HG03469 (cell line): ENCODE measurements at regions not wholly inside any gene's neighbourhood (a gene's known extent, or its start where the extent isn't known, plus 50 kb on each side); places are given as distances from the start of the nearest gene placed in this dataset.
A peak's percentile ranks its signal among the peaks of the same experiment; 100 is the strongest.

ENCODE experiments used
- ATAC-seq: cut with Tn5 transposase; IDR thresholded peaks from one replicate; pipeline ENCODE4 v1.9.1; 2021; ENCODE audit warnings: mild to moderate bottlenecking, moderate library complexity, moderate number of reproducible peaks; ENCODE audit not compliant: unreplicated experiment

GRCh38 chr5:144886668-144887067 is 716.0 kb downstream of the KCTD16 start:
- no peak for ATAC-seq

- ATAC-seq, result no peak
These were observed 712.1 kb downstream of the KCTD16 start for GRCh38 chr5:144882739-144883283.

GRCh38 chr5:144880513-144880912 is 709.8 kb downstream of the KCTD16 start:
- no peak for ATAC-seq

- no peak for ATAC-seq
These were observed 706.3 kb downstream of the KCTD16 start for GRCh38 chr5:144876990-144877389.

- no peak for ATAC-seq
These were observed 702.4 kb downstream of the KCTD16 start for GRCh38 chr5:144873076-144873475.

- peak; percentile 70 for ATAC-seq
These were observed 693.4 kb downstream of the KCTD16 start for GRCh38 chr5:144864118-144864517.

GRCh38 chr5:144857454-144857853 is 686.8 kb downstream of the KCTD16 start:
- ATAC-seq, result no peak

- ATAC-seq, result no peak
These were observed 673.4 kb downstream of the KCTD16 start for GRCh38 chr5:144844086-144844485.

- no peak for ATAC-seq
These were observed 661.7 kb downstream of the KCTD16 start for GRCh38 chr5:144832416-144832815.

GRCh38 chr5:144831650-144832049 is 661.0 kb downstream of the KCTD16 start:
- ATAC-seq, result no peak

GRCh38 chr5:144822503-144822902 is 651.8 kb downstream of the KCTD16 start:
- no peak for ATAC-seq

- no peak for ATAC-seq
These were observed 649.6 kb downstream of the KCTD16 start for GRCh38 chr5:144820278-144820677.

- ATAC-seq, result no peak
These were observed 644.5 kb downstream of the KCTD16 start for GRCh38 chr5:144815131-144815530.

- no peak for ATAC-seq
These were observed 642.1 kb downstream of the KCTD16 start for GRCh38 chr5:144812763-144813162.

GRCh38 chr5:144800169-144800568 is 629.5 kb downstream of the KCTD16 start:
- ATAC-seq, result no peak

- ATAC-seq, result no peak
These were observed 627.9 kb downstream of the KCTD16 start for GRCh38 chr5:144798595-144798994.

GRCh38 chr5:144794922-144795321 is 624.2 kb downstream of the KCTD16 start:
- no peak for ATAC-seq

- ATAC-seq, result no peak
These were observed 617.9 kb downstream of the KCTD16 start for GRCh38 chr5:144788556-144788955.

- ATAC-seq, result no peak
These were observed 617.4 kb downstream of the KCTD16 start for GRCh38 chr5:144788046-144788445.

GRCh38 chr5:144779368-144779767 is 608.7 kb downstream of the KCTD16 start:
- no peak for ATAC-seq

GRCh38 chr5:144778561-144778960 is 607.9 kb downstream of the KCTD16 start:
- ATAC-seq, result no peak

- ATAC-seq, result no peak
These were observed 603.5 kb downstream of the KCTD16 start for GRCh38 chr5:144774197-144774596.

- ATAC-seq, result no peak
These were observed 603.0 kb downstream of the KCTD16 start for GRCh38 chr5:144773628-144774027.
